KBM-7 (cell line): ENCODE measurements at regions not wholly inside any gene's neighbourhood (a gene's known extent, or its start where the extent isn't known, plus 50 kb on each side); places are given as distances from the start of the nearest gene placed in this dataset.
"Not testable (repeated sequence)": the region's sequence is repeated elsewhere in the genome, so short reads cannot be mapped to it uniquely, and the experiment has no call there.

ENCODE experiments used
- DNase-seq: peaks from one replicate; pipeline ENCODE4 v3.0.0-alpha.2; 2015
- in situ Hi-C: fragments of 300-500 bp; cut with MboI; formaldehyde crosslinking; loops from 2 replicates; pipeline ENCODE4 v1.14.3; 2020; ENCODE audit warnings: low sequenced_read_pairs, low pct_unique_long_range_greater_than_20kb, mixed read lengths

DNA sequence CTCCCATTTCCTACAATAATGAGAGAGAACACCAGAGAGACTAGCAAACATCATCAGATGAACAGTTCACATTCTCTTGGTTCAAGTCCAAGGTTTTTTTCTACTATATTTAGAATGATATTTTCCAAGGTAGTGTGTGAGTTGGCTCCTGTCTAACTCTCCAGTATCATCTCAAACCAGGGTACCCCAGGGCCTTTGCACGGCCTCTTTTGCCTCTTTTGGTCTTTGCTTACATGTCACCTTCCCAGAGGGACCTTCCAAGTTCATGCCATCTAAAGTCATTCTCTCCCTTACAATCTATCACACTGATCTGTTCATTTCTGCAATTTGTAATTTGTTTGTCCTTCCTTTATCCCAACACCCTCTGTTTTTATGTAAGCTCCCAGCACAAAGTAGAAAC is 264.5 kb downstream of the VRK1 start:
- DNase-seq, result no peak
- in situ Hi-C loops, result no loop called here

DNA sequence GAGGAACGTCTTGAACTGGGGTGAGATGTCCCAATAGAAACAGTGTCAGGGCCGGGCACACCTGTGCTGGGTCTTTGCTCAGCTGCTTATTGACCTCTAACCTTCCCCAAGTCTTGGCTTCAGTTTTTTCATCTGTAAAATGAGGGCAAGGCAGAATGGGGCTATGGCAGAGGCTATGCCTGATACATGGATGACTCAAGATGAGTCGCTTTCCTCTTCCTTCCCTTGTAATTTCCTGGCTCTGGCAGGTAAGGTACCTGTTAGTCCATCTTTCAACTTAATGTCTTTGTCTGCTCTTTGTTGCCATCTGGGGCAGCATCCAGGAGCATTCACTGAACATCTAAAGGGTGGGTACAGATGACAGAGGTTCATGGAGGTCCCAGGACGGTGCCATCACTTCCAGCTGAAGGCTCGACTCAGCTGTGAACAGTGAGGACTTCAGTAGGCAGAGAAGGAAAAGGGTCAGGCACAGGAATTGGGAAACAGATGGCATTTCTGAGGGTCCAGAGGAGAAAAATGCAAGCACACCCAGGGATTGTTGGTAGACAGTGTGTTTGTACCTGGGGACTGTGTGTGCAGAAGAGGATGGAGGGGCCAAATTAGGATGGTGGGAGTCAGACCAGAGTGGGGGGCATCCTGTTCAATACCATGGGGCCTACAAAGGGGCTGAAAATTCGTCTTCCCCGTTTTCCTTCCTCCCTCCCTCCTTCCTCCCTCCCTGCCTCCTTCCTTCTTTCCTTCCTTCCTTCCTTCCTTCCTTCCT is 268.3 kb downstream of the VRK1 start:
- in situ Hi-C loops, result no loop called here
- DNase-seq, result no peak

DNA sequence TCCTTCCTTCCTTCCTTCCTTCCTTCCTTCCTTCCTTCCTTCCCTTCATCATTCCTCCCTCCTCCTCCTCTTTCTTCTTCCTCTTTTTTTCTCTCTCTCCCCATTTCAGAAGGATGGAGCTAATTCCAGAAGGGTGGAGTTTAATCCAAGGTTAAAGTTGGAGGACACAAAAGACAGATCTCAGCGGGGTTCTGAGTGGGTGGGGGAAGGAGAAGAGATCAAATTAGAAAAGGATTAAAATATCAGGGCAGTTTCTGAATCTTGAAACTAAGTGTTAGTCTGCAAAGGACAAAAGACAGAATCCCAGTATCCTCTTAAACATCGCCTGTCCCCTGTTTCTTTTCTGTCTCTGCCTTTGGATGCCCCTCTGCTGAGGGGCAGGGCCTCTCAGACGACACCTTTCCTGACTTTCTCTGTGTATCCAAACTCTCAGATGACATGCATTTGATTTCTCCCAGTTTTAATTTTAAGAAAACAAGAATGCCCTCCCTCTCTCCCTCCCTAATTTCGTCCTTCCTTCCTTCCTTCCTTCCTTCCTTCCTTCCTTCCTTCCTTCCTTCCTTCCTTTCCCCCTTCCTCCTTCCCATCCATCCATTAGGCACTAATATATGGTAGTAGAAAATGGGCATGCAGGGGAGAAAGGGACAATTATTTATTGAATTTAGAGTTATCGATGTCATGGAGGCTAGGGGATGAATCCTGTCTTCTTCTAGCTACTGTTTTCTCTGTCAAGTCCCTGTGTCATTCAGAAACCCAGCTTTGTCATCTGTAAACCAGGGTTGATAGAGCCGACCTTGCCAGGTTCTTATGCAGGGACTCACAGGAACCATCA is 269.1 kb downstream of the VRK1 start:
- in situ Hi-C loops, result no loop called here

DNA sequence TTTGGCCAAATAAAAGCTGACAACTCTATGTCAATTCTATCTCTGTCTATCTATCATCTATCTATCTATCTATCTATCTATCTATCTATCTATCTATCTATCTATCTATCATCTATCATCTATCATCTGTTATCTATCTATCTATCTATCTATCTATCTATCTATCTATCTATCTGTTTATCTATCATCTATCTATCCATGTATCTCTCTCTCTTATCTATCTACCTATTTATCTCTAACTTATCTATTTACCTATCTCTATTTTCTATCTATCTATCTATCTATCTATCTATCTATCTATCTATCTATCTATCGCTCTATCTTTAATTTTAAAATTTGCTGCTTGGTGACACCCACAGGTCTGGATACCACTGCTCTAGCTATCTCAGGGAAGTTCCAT is 271.1 kb downstream of the VRK1 start:
- DNase-seq, in situ Hi-C loops: not testable (repeated sequence)

More for the DNA sequence above, 269.1 kb downstream of the VRK1 start:
- DNase-seq, result no peak

DNA sequence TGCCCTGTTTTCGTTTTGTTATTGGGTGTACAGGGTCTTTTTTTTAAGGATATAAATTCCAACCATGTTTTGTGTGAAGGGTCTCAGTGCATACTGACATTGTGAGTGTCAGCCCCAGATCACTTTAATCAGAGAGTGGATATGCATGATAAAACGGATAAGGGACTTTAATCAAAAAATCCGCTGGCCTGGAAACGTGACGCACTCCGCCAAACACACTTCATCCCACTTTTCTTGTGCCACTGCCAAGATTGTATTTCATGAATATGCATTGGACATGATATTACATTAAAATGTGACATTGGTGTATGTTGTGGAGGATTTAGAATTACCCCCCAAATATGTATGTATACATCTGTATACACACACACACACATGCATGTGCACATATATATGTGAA is 273.1 kb downstream of the VRK1 start:
- no peak for DNase-seq
- in situ Hi-C loops, result no loop called here

DNA sequence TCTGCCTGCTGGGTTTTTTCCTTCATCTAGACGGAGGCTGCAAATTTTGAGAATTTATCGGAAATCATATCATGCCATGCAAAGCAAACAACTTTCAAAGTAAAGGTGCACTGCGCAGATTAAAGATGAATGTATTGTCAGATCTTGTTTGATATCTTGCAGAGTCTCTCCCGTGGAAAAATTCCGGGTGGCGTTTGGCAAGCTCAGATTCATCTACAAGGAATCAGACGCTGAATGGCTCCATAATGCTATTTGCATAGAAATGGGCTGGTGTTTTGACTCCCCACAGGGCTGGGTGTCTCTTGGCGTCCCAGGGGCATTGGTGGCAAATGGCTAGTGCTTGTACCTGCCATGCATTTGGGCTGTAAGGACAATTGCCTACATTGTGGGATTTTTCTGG is 274.0 kb downstream of the VRK1 start:
- in situ Hi-C loops, result no loop called here
- no peak for DNase-seq

DNA sequence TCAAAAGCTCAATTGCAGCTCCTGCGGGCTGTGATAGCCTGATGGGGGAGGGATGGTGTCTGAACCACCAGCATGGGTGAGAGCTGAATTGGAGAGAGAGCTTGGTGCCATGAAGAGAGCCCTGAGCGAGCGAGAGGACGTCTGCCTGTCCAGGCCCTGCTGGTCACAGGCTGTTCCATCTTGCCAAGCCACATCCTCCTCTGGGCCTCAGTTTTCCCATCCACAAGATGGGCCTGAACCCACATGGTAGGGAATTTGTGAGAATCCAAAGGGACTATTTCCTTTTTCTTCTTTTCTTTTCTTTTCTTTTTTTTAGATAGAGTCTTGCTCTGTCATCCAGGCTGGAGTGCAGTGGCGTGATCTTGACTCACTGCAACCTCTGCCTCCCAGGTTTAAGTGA is 276.4 kb downstream of the VRK1 start:
- no peak for DNase-seq
- in situ Hi-C loops, result no loop called here

DNA sequence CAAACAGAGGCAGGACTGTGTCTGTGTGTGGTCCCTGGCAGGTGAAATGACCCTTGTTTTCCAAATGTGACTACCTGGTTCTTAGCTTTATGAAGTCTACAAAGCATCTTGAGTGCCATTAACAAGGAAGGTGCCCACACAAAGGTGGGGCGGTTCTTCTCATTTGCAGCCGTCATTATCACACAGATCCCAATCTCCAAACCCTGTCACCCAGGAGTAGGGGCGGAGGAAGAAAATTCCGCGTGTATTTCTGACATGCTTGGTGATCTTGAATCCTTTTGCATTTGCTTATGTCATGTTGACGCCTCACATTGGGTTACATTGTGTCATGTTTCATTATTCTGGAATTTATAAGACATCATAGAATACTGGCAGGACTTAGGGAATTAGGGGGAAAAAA is 277.3 kb downstream of the VRK1 start:
- no peak for DNase-seq
- in situ Hi-C loops, result no loop called here

DNA sequence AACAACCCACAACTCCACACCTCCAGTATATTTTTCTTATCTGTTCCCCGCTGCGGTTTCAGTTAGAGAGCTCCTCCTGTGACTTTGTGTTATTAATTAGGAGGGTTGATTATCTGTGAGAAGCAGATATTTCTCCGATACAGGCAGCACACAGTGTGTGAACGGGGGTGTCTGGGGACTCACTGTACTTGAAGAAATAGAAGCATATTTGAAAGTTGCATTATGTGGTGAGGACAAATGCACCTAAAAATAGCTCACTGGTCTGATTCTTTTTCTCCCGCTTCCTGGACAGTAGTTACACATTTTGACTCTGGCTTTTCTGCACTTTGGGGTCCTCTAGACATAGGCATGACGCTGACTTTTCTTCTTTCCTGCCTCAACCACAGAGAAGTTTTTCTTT is 277.7 kb downstream of the VRK1 start:
- in situ Hi-C loops, result no loop called here
- DNase-seq, result peak; percentile 37

DNA sequence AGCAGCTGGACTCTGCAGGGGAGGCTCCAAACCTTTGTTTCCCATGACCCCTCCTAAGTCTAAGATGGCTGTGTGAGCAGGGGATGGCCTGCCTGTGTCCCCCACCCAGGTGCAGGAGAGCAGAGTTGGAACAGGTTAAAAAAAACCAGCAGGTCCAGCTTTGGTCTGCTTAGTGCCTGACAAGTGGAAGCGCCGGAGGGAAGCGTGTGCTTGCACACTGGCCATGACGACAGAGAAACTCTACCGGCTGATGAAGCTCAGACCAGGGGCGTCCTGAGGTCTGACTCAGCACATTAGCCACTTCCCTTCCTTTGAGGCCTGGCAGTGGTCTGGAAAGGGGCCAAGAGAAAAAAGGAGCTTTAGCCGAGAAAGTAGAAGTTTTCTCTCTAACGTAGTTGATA is 280.1 kb downstream of the VRK1 start:
- DNase-seq, result peak; percentile 89

DNA sequence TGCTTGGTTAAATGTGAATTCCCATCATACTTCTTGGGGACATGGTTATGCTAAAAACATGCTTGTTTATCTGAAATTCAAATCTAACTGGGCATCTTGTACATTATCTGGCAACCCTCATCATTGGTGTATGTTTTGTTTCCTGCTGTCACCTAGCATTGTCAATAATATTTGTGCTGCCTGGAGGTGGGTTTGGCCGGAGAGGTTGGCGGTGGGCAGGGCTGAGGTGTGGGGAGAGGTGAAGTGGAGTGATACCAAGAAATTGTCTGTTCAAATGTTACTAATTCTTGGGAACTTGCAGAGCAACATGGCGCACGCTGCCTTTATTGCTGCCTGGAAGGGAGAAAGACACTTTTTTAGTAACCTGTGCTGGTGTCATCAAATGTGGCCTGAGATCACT is 280.5 kb downstream of the VRK1 start:
- in situ Hi-C loops, result no loop called here
- DNase-seq, result no peak

More for the DNA sequence above, 280.1 kb downstream of the VRK1 start:
- in situ Hi-C loops, result no loop called here

DNA sequence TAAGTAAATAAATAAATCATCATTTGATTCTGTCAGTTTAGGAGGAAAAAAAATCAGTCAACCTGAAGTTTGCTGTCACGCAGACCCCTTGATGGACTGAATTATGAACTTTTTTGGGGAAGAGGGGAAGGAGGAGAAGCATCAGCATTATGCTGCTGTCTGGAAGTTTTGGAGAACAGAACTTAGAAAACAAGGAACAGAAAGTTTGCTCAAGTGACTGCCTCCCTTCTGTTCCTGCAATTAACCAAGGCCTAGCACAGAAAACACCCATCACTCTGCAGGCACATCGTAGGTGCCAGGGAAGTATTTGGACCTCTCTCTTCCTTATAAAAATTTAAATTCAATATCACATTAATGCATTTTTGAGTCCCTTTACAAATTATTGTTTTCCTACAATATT is 283.8 kb downstream of the VRK1 start:
- no peak for DNase-seq
- in situ Hi-C loops, result no loop called here

DNA sequence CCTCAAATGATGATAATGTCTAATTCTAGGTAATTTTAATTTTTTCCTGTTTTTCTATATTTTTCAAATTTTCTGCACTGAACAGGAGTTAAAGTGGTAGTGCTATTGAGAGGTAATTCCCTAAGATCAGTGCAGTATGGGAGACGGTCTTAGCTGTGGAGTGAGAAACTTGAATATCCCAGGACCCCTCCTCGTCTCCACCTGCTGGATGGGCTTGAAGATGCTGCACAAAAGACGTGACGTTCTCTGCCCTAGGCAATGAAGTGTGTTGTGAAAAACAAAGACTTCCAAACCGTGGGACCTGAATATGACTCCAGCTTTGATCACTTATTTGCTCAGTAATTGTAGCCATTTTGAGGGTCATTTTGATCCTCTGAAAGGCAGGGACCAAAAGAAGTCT is 298.1 kb downstream of the VRK1 start:
- in situ Hi-C loops, result no loop called here
- no peak for DNase-seq

DNA sequence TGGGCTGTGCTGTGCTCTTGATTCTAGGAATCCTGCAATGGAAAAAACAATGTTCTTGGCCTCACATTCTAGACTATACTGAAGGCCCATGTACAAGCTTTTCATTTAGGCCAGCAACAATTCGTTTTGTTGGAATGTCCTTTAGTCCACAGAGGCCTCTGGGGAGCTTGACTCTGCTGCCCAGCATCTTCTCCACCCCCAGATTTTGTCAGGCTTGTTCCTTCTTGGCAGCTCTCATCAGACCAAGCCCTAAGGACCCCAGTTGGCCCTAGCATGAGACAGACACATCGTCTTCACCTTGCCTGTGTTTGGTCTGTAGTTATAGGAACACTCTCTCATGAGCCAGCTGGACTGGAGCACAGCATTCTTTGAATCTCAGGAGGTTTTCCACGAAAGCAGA is 300.1 kb downstream of the VRK1 start:
- DNase-seq, result no peak
- in situ Hi-C loops, result no loop called here

DNA sequence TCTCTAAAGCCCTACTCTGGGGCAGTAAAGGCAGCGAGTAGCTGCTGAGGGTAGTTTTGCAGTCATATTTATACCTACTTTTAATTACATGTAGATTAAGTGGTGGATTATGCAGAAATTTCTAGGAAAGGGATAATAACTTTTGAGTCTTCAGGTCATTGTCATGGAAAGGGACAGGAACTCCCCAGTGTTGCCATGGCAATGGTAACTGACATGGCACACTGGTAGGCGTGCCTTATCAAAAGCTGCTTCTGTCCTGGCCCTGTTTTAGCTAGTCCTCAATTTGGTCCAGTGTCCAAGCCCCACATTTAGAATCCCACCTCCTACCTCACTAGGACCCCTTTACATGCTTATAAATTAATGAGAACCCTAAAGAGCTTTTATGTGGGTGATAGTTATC is 303.1 kb downstream of the VRK1 start:
- no peak for DNase-seq
- in situ Hi-C loops, result no loop called here

DNA sequence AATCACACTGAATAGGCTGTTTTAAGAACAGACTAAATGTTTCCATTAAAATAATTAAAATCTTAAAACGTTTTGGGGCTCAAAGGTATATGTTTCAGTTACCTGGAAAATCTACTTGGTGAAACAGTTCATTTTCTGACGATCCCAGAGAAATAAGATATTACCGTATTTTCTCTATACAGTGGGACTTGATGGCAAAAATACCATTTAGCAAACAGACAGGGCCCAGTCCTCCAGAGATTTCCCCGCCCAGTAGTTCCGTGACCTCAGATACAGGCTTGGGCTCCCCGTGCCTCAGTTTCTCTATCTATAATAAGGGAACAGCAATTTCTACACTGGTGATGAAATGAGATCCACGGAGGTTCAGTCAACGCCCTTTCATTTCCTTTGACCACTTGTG is 304.4 kb downstream of the VRK1 start:
- in situ Hi-C loops, result no loop called here
- no peak for DNase-seq

DNA sequence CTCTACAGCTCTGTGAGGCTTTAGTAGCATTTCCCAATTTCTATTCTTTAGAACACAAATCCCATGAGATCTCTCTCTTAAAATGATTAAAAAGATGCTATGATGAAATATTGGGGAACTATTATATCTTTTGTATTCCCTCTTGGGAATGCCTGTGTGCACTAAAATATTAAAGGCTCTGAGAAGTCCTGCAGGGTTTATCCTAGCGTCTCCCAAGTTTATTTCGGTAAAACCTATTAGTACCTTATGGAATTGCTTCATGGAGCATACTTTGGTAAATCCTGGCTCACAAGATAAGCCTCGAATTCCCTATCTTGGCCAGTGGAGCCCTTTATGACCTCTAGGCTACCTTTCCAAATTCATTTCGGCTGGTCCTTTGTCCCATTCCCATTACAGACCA is 306.8 kb downstream of the VRK1 start:
- no peak for DNase-seq
- in situ Hi-C loops, result no loop called here

DNA sequence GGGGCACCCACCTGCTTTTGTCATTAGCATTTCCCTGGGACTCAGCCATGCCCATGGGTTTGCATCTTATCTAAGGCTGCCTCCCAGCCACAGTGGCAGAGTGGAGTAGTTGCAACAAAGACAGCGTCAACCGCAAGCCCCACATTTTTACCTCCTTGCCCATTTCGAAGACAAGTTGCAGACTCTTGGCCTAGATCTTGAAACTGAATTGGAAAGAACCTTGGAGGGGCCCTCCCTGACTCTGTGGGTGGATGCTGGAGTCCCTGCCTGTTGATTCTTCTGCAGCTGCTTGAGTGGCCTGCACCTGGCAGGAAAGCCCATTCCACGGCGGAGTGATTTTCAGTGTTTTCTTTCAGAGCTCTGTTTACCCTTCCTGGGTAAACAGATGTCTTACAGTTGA is 309.0 kb downstream of the VRK1 start:
- no peak for DNase-seq
- in situ Hi-C loops, result no loop called here

DNA sequence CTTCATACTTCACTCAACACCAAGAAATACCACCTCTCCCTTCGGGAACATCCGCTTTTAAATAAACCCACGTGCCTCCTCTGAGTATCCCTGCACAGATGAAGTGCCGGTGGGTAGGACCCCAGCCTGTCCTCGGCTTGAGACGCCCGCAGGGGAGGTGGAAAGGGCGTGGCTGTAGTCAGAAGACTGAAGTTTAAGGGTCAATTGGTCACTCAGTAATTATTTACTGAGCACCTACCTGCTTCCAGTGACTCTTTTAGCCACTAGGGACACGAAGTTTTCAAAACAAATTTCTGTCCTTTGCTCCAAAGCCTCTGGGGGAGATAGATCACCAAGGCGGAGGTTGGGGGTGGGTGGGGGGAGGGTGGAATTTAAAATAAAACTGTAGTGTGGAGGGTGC is 309.4 kb downstream of the VRK1 start:
- in situ Hi-C loops, result no loop called here
- no peak for DNase-seq

DNA sequence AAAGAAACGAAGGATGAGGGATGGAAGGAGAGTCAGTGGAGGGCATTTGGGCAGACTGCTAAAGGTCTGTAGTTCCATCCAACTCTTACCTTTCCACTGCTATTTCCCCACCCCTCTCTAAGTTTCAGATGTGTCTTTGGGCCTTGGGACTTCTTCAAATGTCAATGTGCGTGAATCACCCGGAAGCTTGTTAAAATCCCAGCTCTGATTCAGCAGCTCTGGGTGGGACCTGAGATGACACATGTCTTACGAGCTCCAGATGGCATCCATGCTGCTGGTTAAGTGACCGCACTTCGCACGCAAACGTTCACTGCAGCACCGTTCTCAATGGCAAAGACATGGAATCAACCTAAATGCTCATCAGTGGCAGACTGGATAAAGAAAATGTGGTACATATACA is 309.9 kb downstream of the VRK1 start:
- in situ Hi-C loops, result no loop called here

DNA sequence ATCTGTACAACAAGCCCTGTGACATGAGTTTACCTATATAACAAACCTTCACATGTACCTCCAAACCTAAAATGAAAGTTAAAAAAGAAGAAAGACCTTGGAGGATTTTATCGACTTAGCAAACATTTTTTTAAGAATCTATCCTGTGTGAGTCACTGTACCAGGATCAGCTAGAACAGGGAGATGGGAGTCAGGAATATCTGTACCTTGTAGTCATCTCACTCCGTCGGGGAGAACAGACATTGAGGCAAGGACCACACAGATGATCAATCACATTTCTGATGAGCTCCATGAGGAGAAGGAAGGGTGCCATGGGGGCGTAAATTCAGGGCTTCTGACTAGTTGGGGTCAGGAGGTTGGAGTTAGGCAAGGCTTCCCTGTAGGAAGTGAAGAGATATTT is 310.6 kb downstream of the VRK1 start:
- DNase-seq, result no peak
- in situ Hi-C loops, result no loop called here

More for the DNA sequence above, 309.9 kb downstream of the VRK1 start:
- DNase-seq, result no peak
